ENCODE measurements at regions not wholly inside any gene's neighbourhood (a gene's known extent, or its start where the extent isn't known, plus 50 kb on each side); places are given as distances from the start of the nearest gene placed in this dataset.

DNA sequence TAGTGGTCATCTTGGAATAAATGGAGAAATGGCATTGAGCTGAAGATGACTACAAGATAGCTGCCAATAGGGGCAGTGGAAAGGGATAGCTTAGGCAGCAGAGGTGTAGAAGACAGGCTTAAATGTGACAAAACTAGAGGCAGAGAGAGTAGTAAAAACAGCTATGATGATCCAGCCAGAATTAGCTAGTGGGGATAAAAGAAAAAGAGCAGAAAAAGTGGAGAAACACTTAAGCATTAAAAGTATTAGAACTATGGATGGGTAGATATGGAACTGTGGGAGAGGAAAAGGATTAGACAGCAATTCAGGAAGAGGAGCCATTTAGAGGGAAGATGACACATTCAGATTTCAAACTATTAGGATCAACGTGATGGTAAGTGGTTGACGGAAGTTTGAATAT, 202.5 kb upstream of the SAMSN1 start (continued):
- TF ChIP-seq, protein P1, sequence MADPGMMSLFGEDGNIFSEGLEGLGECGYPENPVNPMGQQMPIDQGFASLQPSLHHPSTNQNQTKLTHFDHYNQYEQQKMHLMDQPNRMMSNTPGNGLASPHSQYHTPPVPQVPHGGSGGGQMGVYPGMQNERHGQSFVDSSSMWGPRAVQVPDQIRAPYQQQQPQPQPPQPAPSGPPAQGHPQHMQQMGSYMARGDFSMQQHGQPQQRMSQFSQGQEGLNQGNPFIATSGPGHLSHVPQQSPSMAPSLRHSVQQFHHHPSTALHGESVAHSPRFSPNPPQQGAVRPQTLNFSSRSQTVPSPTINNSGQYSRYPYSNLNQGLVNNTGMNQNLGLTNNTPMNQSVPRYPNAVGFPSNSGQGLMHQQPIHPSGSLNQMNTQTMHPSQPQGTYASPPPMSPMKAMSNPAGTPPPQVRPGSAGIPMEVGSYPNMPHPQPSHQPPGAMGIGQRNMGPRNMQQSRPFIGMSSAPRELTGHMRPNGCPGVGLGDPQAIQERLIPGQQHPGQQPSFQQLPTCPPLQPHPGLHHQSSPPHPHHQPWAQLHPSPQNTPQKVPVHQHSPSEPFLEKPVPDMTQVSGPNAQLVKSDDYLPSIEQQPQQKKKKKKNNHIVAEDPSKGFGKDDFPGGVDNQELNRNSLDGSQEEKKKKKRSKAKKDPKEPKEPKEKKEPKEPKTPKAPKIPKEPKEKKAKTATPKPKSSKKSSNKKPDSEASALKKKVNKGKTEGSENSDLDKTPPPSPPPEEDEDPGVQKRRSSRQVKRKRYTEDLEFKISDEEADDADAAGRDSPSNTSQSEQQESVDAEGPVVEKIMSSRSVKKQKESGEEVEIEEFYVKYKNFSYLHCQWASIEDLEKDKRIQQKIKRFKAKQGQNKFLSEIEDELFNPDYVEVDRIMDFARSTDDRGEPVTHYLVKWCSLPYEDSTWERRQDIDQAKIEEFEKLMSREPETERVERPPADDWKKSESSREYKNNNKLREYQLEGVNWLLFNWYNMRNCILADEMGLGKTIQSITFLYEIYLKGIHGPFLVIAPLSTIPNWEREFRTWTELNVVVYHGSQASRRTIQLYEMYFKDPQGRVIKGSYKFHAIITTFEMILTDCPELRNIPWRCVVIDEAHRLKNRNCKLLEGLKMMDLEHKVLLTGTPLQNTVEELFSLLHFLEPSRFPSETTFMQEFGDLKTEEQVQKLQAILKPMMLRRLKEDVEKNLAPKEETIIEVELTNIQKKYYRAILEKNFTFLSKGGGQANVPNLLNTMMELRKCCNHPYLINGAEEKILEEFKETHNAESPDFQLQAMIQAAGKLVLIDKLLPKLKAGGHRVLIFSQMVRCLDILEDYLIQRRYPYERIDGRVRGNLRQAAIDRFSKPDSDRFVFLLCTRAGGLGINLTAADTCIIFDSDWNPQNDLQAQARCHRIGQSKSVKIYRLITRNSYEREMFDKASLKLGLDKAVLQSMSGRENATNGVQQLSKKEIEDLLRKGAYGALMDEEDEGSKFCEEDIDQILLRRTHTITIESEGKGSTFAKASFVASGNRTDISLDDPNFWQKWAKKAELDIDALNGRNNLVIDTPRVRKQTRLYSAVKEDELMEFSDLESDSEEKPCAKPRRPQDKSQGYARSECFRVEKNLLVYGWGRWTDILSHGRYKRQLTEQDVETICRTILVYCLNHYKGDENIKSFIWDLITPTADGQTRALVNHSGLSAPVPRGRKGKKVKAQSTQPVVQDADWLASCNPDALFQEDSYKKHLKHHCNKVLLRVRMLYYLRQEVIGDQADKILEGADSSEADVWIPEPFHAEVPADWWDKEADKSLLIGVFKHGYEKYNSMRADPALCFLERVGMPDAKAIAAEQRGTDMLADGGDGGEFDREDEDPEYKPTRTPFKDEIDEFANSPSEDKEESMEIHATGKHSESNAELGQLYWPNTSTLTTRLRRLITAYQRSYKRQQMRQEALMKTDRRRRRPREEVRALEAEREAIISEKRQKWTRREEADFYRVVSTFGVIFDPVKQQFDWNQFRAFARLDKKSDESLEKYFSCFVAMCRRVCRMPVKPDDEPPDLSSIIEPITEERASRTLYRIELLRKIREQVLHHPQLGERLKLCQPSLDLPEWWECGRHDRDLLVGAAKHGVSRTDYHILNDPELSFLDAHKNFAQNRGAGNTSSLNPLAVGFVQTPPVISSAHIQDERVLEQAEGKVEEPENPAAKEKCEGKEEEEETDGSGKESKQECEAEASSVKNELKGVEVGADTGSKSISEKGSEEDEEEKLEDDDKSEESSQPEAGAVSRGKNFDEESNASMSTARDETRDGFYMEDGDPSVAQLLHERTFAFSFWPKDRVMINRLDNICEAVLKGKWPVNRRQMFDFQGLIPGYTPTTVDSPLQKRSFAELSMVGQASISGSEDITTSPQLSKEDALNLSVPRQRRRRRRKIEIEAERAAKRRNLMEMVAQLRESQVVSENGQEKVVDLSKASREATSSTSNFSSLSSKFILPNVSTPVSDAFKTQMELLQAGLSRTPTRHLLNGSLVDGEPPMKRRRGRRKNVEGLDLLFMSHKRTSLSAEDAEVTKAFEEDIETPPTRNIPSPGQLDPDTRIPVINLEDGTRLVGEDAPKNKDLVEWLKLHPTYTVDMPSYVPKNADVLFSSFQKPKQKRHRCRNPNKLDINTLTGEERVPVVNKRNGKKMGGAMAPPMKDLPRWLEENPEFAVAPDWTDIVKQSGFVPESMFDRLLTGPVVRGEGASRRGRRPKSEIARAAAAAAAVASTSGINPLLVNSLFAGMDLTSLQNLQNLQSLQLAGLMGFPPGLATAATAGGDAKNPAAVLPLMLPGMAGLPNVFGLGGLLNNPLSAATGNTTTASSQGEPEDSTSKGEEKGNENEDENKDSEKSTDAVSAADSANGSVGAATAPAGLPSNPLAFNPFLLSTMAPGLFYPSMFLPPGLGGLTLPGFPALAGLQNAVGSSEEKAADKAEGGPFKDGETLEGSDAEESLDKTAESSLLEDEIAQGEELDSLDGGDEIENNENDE (IDR thresholded peaks at IDR 0.05; ENCODE audit: low read depth, low read length), result no peak
- TF ChIP-seq ETV6 (IDR thresholded peaks at IDR 0.05; ENCODE audit: borderline replicate concordance in 1 of 2, low read depth in 2 of 2, low read length in 1 of 2), result no peak
- TF ChIP-seq ETV6 (CRISPR knock-in tag; IDR thresholded peaks at IDR 0.05; ENCODE audit: borderline replicate concordance), result no peak
- no peak for TF ChIP-seq SNIP1 (IDR thresholded peaks at IDR 0.05; ENCODE audit: low read depth)
- TF ChIP-seq, protein P2, sequence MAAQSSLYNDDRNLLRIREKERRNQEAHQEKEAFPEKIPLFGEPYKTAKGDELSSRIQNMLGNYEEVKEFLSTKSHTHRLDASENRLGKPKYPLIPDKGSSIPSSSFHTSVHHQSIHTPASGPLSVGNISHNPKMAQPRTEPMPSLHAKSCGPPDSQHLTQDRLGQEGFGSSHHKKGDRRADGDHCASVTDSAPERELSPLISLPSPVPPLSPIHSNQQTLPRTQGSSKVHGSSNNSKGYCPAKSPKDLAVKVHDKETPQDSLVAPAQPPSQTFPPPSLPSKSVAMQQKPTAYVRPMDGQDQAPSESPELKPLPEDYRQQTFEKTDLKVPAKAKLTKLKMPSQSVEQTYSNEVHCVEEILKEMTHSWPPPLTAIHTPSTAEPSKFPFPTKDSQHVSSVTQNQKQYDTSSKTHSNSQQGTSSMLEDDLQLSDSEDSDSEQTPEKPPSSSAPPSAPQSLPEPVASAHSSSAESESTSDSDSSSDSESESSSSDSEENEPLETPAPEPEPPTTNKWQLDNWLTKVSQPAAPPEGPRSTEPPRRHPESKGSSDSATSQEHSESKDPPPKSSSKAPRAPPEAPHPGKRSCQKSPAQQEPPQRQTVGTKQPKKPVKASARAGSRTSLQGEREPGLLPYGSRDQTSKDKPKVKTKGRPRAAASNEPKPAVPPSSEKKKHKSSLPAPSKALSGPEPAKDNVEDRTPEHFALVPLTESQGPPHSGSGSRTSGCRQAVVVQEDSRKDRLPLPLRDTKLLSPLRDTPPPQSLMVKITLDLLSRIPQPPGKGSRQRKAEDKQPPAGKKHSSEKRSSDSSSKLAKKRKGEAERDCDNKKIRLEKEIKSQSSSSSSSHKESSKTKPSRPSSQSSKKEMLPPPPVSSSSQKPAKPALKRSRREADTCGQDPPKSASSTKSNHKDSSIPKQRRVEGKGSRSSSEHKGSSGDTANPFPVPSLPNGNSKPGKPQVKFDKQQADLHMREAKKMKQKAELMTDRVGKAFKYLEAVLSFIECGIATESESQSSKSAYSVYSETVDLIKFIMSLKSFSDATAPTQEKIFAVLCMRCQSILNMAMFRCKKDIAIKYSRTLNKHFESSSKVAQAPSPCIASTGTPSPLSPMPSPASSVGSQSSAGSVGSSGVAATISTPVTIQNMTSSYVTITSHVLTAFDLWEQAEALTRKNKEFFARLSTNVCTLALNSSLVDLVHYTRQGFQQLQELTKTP (IDR thresholded peaks at IDR 0.05; ENCODE audit: low read depth in 1 of 2, partially characterized antibody in 2 of 2), result peak in 1 of 2 experiments; percentile 22
- TF ChIP-seq, protein P3, sequence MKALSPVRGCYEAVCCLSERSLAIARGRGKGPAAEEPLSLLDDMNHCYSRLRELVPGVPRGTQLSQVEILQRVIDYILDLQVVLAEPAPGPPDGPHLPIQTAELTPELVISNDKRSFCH (CRISPR knock-in tag; IDR thresholded peaks at IDR 0.05), result no peak
- TF ChIP-seq, protein P3 (tag; IDR thresholded peaks at IDR 0.05), result no peak
- TF ChIP-seq, protein P4, sequence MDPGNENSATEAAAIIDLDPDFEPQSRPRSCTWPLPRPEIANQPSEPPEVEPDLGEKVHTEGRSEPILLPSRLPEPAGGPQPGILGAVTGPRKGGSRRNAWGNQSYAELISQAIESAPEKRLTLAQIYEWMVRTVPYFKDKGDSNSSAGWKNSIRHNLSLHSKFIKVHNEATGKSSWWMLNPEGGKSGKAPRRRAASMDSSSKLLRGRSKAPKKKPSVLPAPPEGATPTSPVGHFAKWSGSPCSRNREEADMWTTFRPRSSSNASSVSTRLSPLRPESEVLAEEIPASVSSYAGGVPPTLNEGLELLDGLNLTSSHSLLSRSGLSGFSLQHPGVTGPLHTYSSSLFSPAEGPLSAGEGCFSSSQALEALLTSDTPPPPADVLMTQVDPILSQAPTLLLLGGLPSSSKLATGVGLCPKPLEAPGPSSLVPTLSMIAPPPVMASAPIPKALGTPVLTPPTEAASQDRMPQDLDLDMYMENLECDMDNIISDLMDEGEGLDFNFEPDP (CRISPR knock-in tag; IDR thresholded peaks at IDR 0.05), result no peak
- TF ChIP-seq HDGF (IDR thresholded peaks at IDR 0.05), result no peak
- no peak for TF ChIP-seq CBX1 (IDR thresholded peaks at IDR 0.05; ENCODE audit: low read depth)
- TF ChIP-seq MAFG (tag; conservative IDR thresholded peaks at IDR 0.05), result no peak

All from K562 (cell line).